ENCODE measurements at regions not wholly inside any gene's neighbourhood (a gene's known extent, or its start where the extent isn't known, plus 50 kb on each side); places are given as distances from the start of the nearest gene placed in this dataset.
A peak's percentile ranks its signal among the peaks of the same experiment; 100 is the strongest.
"Not testable (repeated sequence)": the region's sequence is repeated elsewhere in the genome, so short reads cannot be mapped to it uniquely, and the experiment has no call there.

DNA sequence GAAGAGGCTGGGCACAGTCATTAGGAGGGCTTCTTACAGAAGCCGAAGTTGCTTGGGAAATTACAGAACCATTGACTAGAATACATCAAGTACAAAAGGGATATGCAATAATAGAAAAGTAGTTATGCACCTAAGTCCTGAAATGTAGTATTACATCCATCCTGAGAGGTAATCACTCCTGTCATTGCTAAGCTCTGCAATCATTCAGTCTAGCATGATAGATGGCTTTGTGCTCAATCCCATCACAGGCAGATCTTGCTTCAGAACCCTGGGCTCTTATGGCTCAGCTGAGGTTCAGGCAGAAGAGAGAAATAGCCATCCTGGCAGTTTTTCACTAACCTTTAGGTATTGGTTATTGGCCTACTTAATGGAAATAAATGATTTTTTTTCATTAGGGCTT lies 231.7 kb upstream of the AFF2 start:
- DNase-seq = no peak

DNA sequence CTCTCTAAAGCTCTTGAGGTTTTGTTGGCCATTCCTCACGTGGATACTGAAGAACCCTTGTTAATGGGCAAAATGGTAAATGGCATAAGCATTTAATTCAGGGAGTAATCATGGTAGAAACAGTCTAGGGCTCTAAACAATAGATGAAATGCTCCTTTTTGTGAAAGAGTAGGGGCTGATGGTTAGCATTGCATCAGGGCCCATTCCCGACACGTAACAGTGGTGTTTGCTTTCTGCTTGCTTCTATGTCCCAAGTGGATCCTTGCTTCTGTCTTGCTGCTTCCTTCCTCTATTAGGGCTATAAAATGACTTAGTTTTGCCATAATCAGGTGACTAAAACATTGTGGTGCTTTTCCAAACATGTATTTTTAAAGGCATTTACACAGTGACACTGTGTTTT lies 230.9 kb upstream of the AFF2 start:
- DNase-seq = no peak

DNA sequence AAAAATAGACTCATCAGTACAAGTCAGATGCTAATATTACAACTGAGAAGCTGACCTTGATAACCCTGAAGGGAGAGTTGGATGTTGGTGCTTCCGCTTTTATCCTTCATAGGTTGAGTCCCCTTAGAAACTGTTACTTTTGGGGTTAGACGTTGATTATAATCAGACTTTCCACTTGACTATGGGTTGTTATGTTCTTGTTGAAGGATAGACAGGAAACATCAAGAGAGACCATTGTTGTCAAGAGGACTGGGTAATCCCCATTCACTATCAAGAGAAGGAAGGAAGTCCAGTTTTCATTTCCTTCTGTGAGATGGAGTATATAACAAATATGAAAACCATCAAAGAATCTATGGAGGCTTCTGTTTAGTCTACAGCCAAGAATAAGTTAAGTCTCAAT lies 229.9 kb upstream of the AFF2 start:
- DNase-seq = no peak

DNA sequence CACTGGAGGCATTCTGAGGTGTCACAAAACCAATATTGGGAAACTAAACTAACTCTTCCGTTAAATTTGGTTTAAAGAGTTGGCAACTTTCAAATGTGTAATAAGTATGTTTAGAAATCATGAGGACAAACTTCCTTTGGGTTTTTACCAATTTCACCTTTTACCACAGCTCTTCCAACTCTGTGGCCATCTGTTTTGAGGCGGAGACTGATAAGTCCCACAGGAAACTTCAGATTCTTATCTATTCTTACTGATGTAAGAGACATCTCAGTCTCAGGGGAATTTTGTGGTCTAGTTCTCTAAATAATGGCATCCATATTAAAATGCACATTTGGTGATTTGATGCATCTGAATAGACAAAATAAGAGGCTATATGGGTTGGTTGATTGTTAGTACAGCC lies 229.2 kb upstream of the AFF2 start:
- DNase-seq = no peak

DNA sequence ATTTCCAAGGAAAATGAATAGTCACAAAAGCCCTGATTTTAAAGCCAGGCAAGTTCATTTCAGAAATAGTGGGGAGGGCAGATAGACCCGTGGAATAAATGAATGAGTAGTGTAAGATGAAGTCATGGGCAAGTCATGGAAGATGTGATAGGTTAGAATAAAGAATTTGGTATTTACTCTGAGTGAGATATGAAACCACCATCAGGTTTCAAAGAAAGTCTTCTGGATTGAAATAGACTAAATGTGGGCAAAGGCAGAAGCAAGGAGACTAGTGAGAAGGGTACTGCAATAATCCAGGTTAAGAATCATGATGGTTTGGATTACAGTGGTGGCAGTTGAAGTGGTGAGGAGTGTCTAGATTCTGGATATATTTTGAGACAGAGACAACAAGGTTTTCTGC lies 218.5 kb upstream of the AFF2 start:
- no peak for DNase-seq

DNA sequence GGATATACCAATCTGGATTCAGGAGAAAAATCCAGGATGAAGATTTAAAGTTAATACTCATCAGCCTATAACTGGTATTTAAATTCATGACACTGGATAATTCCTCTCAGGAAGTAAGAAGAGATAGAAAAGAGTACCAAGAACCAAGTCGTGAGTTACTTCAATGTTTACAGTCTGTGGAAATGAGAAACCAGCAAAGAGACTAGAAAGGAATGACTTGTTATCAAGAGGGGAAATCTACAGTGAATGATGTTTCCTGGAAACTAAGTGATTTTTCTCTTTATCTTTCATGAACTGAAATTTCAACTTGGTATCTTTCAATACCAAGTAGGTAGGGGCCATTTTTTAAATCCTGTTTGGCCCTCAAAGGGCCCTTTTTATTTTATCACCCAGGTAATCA lies 217.9 kb upstream of the AFF2 start:
- DNase-seq = no peak

DNA sequence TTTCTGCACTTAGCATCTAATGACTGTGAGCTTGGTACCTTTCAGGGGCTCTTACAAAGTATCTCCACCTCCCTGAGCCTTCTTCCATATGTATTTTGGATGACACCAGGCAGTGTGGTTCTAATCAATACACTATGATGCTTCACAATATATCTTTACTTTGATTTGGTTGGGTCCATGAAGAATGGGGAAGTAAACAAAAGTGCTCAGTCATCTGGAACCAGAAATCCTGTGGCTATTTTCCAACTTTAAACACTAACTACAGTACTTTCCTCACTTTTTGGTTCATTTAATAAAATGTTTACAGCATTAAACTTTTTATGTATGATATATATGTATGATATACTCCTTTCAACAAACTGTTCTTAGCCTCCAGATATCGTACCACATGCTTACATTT lies 216.4 kb upstream of the AFF2 start:
- no peak for DNase-seq

DNA sequence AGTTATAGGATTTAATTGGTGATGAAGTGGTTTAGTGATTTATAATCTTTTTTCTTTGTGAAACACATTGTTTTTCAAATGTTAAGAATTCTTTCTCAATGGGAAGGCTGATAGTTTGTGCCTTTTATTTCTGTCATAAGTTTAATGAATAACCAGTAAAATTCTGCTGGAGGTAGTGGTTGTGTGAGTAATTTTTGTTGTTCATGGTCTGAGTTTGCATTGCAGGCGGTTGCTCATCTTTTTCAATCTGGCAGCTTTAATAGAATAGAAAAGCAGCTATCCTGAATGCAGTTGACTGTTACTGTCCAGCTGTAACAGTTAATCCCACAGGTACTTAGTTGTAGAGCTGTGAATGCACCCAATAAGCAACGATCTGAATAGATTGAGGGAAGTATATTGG lies 215.6 kb upstream of the AFF2 start:
- no peak for DNase-seq

DNA sequence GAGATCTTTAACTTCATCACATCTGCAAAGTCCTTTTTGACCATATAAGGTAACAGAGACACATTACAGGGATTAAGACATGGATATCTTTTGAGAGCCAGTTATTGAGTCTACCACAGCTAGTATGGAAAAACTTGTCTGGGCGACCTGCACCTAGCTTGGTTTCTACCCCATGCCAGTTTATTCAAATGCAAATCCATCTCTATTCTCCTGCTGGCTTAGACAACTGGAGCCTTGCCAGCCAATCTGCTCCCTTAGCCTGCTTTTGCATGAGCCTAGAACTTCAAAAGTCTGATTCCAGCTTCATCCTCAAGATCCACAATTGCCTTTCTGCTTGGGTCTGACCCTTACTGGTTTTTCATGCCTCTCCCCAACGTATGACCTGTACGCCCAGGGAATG lies 212.0 kb upstream of the AFF2 start:
- DNase-seq = no peak

DNA sequence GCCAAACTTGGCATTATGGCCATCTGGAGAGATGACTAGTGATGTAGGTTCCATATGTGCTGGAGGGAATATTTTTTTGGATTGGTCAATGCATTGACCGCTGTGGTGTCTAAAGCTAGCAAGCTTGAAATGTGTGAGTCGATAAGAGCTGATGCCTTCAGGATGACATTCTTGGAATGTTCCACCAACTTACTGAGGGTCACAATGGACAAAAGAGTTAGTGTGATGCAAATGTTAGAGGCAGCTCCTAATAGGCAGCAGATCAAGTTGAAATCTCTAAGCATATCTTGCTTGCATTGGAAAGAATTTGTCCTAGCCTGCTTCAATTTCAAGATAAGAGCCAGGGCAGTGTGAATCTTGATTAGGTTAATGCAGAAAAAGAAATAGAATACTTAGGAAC lies 210.4 kb upstream of the AFF2 start:
- DNase-seq = no peak

DNA sequence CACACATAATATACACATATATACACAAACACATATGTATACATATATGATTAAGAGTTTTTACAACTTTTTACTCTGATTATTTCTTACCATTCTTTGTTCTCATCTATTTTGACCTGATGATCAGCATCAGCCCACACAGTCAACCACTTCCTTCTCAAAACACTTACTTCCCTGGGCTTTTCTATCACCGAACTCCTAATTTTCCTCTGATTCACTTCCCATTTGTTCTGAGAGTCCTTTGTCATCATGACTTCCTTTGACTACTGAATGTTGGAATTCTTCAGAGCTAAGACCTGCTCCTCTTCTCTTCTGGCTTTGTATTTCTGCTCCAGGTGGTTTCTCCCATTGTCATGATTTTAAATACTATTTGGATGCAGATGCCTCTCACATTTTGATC lies 209.5 kb upstream of the AFF2 start:
- no peak for DNase-seq

DNA sequence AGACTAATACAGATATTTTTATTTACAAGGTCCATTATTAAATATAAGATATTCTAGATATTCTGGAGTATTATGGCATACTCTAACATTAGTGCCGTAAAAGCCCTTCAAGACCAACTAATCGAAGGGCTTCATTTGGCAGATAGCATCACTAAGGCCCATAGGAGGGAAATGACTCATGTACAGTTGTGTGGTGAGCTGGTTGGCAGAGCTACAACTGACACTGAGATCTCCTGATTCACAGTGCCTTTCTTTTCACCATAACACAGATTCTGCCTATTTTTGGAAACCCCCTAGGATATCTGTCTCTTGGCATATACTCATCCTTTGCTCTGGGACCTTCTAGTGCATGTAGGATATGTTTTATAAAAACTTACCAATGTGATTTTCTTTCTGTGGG lies 201.7 kb upstream of the AFF2 start:
- DNase-seq = no peak

DNA sequence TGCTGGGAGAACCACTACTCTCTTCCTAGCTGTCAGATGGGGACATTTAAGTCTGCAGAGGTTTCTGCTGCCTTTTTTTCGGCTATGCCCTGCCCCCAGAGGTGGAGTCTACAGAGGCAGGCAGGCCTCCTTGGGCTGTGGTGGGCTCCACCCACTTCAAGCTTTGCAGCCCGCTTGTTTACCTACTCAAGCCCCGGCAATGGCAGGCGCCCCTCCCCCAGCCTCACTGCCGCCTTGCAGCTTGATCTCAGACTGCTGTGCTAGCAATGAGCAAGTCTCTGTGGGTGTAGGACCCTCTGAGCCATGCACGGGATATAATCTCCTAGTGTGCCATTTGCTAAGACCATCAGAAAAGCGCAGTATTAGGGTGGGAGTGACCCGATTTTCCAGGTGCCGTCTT lies 195.2 kb upstream of the AFF2 start:
- DNase-seq = not testable (repeated sequence)

DNA sequence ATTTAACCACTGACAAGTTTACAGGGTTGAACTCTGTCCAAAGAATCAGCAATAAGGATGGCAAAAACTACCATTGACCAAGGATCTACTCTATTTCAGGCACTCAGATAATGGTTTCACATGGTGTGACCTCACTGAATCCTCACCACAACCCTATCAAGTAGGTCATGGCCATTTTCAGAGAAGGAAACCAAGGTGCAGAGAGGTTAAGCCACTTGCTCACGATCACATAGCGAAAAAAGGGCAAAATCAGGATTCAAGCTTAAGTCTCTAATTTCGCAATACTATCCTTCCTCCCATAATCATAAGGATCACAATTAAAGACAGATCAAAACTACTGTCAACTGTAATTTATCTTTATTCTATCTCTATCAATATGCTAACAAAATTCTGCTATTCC lies 191.0 kb upstream of the AFF2 start:
- no peak for DNase-seq

DNA sequence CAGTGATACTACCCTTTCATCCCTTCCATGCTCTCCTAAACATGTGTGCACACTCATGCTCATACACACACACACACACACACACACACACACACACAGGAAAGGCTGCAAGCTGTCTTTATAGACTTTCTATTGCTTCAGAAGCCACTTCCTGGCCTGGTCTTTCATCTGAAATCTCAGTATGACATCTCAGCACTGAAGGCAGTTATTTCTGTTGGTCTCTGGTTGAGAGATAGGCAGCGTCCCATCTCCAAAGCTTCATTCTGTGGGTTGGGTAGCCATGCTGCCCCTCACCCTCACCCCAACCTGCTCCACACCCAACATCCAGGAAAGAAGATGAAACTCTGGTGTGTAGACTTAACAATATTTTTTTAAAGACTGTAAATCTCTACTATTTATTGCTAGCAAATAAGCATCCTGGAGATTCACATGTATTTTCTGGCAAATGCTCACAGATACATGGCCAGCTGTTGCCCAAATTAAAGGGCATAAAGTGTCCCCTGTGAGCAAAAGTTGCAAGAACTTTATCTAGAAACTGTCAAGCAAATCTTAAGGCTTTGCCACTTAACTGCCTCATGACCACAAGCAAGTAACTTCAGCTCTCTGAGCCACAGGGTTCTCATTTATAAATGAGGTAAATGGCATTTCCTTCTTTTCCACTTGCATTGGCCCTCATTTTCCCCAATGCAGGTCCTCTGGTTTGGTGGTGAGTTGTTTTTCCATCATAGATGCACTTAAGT lies 189.8 kb upstream of the AFF2 start:
- DNase-seq = no peak

DNA sequence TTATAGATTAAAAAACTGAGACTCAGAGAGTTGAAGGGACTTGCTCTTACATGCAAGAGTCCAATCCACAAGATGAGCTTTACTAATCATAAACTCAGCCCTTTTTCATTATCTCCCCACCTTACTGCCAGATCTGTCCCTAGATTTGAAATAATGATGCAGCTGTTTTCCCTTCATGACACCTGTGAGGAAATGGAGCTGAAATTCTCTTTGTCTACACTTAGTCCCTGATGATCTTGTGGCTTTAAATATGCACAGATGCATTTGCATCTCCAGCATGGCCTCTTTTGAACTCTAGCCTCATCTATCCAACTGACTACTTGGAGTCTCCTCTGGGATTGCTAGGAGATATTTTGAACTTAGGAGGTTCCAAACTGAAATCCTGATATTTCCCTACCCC lies 188.9 kb upstream of the AFF2 start:
- no peak for DNase-seq

DNA sequence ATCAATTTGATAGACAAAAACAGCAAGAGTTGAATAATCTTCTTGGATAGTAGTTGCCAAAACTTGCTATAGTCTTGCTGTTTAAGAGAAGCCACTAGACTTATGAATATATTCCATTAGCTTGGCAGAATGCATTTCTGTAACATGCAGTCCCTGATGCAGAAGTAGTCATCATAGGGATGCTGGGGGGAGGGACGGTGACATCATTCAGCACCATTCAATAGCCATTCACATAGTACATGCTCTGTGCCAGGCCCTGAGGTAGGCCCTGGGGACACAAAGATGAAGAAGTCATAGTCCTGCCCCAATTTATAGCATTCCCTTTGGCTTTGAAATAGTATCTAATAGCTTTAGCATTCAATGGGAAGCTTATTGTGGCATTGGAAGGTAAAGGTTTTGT lies 185.5 kb upstream of the AFF2 start:
- DNase-seq = no peak

DNA sequence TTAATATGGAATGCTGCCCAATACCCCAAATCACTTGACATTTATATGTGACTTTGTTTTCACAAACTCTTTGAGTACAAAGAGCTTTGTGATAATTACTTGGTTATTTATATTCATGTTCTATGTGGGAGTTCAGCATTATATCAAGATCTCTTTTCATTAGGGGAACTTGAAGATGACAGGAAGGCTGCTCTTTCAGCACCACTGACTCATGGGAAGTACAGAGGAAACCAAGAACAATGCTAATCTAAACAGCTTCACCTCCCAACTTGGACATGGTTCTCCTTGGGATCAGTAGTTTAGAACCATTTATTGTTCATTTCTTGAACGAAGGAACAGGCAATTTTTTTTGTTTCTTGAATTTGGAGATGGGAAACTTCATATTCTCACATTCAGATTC lies 184.0 kb upstream of the AFF2 start:
- DNase-seq = no peak

DNA sequence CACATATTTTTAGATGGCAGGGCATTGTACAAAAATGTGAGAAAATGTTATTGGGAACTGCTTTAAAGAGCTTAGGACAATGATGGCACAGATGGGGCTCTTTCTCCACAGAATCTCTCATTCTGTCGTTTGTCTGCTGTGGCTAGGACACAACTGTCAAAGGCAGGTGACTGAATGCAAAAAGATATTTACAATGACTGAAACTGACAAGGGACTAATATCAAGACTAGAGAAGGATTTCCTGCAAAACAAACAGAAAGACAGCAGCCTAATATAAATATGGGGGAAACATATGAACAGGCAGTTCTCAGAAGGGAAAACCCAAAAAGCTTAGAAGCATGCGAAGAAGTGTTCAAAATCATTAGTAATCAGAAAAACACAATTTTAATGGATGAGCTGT lies 177.5 kb upstream of the AFF2 start:
- DNase-seq = no peak

DNA sequence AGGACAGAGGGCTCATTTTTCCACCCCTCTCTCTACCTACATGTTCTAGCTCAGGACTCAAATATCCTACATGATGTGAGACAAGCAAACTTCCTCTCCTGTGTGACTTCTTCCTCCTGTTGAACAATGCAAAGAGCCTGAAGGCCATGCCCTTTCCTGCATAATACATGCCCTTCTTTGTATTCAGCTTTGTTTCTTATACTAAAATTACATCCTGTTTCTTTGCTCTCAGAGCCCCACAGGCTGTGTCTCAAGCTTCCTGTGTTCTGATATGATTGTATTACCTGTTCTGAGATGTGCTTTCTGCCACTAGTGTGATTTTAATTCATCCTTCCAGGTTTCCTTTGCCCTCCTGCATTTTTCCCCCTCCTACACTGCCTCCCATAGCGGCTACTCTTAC lies 166.4 kb upstream of the AFF2 start:
- no peak for DNase-seq

DNA sequence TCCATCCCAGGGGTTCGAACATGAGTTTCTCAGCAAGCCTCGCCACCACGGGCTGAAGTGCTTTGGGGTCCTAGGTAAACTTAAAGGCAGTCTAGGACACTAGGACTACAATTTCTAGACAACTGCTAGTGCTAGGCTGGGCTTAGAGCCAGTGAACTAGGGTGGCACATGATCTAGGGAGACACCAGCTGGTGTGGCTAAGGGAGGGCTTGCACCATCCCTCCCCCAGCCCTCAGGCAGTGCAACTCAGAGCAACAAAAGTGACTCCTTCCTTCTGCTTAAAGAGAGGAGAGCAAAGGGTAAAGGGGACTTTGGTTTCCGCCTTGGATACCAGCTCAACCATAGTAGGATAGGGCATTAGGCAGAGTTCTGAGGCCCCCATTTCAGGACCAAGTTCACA lies 162.5 kb upstream of the AFF2 start:
- peak; percentile 17 for DNase-seq

DNA sequence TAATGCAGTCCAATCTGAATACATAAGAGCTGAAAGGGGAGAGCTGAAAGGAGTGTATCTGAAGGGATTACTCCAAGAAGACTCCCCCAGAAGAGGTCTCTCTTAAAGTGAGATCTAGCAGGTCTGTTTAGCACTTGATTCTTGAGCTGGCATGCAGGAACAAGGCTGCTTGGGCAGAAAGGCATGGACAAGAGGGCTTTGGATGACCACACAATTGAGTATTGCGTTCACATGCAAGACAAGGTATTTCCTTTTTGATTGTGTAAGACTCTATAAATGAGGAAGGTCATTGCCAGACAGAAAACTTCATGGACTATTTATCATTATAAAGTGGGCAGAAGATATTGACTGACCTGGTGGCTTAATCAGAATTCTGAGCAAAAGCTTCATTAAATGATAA lies 145.5 kb upstream of the AFF2 start:
- DNase-seq = no peak

DNA sequence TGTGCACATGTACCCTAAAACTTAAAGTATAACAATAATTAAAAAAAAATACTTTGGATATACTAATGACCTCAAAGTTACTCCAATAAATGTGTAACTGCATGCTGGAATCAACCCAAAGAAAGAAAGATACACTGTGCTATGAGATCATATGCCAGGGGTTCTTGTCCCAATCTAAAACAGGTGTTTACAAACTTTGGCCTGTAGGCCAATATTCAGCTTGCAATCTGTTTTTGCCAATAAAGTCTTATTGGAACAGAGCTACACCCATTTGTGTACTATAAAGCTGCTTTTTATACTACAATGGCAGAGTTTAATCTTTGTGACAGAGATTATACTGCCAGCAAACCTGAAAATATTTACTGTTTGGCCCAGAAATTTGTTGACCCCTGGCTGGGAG lies 138.8 kb upstream of the AFF2 start:
- no peak for DNase-seq

DNA sequence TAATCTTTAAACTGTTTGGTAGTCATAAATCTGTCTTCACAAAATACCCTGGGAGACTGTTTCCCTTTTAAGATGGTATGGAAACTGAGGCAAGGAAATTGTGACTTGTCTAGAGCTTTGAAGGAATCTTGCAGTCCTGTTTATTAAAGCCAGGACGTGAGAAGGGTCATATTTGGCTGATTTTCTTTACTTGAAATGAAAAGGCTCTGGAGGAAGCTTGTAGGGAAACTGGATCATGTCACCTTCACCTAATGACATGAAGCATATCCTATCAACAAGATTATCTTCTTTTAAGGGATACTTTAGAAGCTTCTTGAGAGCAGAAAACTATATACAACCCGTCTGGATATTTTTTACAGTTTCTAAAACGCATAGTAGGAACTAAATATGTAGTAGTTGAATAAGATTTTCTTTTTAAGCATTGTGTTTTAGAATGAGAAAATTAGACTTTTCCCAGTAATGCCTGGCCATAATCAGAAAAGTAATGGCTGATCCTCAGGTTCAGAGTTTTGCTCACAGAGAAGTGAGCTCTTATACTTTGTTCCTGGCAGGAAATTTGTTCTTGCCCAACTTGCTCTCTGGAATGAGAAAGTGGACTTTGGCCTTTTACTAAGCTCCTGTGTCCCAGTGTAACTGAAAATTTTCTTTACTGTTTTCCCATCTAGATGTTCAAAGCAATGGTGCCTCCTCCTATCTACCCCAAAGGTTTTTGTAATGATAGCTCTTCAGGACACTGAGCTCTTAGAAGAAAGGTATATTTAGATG lies 136.8 kb upstream of the AFF2 start:
- no peak for DNase-seq

DNA sequence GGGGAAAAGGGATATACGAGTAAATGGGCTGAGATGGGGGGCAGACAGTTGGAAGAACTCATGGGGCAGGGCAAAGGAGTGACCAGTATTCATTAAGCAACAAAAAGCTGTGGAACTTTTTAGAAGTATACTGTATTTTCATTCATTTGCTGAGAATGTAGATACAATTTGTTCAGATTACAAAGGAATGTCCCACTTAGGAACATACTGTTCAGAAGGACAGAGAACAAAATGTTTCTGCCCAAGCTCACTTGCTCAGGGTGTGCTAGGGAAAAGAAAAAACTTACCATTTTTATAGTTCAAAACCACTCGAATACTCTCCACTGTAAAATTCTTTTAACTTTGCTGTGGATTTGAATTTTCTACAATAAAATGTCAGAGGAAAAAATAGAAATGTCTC lies 135.2 kb upstream of the AFF2 start:
- no peak for DNase-seq
